LNCaP clone FGC (cell line): ENCODE measurements at regions not wholly inside any gene's neighbourhood (a gene's known extent, or its start where the extent isn't known, plus 50 kb on each side); places are given as distances from the start of the nearest gene placed in this dataset.

Experiments used
- DNase-seq: peaks from one replicate; pipeline ENCODE4 v3.0.0-alpha.2; 2011; ENCODE audit warnings: low read depth
- H3K4me3 ChIP-seq: 2 replicates; pipeline ENCODE4 v1.5.1; 2011; ENCODE audit warnings: mild to moderate bottlenecking, low read depth, low read length, control low read depth
- TF ChIP-seq, protein P1 (sequence below): IDR thresholded peaks from 2 replicates; pipeline ENCODE4 v1.5.1; 2012; ENCODE audit warnings: mild to moderate bottlenecking; ENCODE audit not compliant: control insufficient read depth, insufficient read depth; ENCODE audit errors: extremely low read depth

DNA sequence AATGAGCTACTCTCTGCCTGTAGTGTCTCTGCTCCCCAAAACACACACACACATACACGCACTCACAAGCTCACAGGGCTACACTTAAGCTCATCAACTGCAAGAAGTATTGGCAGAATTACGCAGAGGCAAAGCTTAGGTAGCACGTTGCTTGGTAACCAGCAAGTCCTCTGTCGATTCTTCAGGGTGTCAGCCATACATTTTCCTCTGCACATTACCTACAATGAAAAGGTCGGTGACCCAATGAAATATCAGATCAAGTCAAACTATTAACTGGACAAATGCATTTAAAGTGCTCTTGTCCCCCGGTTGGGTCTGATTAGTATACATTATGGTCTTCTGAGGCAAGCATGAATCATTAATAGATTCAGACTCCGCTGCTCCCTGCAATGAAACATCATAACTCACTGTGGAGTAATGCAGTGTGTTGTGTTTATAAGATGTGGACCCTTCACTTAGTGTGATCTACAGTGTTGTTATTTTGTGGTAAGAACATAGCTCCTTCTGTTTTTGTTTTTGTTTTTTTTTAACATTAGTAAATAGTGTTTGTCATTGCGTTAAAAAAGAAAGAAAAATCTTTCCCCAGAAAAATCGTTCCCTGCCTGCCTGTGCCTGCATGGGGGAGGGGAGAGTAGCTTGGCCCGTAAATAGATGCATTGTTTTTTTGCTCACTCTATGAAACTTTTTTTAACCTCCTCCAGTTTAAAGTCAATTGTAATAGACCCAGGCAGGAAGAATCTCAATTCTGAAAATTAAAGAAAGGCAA is 325.5 kb downstream of the SFMBT2 start:
- TF ChIP-seq, protein P1, sequence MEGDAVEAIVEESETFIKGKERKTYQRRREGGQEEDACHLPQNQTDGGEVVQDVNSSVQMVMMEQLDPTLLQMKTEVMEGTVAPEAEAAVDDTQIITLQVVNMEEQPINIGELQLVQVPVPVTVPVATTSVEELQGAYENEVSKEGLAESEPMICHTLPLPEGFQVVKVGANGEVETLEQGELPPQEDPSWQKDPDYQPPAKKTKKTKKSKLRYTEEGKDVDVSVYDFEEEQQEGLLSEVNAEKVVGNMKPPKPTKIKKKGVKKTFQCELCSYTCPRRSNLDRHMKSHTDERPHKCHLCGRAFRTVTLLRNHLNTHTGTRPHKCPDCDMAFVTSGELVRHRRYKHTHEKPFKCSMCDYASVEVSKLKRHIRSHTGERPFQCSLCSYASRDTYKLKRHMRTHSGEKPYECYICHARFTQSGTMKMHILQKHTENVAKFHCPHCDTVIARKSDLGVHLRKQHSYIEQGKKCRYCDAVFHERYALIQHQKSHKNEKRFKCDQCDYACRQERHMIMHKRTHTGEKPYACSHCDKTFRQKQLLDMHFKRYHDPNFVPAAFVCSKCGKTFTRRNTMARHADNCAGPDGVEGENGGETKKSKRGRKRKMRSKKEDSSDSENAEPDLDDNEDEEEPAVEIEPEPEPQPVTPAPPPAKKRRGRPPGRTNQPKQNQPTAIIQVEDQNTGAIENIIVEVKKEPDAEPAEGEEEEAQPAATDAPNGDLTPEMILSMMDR, result no peak
- no peak for DNase-seq
- H3K4me3 ChIP-seq, result no peak overlapping the region

DNA sequence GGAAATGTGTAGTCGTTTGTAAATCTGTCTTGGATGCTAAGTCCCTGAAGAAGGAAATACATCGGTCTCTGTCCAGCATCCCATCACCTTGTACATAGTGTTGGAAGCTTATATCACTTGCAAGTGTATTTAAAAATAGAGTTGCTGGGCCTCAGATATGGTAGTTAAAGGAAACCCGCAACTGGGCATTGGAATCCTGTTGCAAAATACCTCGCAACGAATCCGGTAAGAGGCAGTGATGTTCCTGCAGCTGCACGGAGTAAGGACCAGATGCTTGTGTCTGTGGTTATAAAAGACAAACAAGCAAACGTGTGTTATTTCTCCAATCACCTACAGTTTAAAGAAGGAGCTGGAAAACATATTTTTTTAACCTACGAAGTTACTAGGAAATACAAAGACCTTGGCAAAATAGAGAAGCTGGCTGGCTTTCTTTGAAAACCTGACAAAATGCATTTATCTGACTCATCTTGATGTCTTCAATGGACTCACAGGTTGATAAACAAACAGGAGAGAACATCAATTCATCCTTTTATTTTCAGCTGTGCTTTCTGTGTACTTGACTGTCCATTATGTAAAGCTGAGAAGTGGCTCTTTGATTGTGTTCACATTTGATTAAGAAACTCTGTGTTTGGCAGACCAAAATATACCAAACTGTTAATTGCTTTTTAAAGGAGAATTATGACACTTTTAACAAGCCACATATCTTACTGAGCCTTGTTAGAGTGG is 326.4 kb downstream of the SFMBT2 start:
- DNase-seq, result peak; percentile 26
- no peak overlapping the region for H3K4me3 ChIP-seq

DNA sequence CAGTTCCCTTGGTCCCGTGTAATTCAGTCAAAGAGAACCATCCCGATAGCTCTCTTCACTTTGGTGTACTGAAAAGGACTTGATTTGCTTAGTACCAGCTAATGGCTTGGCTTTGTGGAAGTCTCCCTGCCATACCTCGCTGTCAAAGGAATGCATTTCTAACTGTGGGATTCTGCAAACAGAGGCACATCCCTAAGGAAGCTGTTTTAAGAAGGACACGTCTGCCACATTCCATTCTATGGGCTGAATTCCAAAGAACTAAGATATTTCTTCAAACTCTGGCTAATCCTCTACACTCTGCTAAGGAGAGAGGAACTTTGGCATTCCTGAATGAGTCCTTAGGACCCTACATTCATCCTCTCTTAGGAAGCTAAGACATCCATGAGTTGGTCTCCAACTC is 327.9 kb downstream of the SFMBT2 start:
- no peak overlapping the region for H3K4me3 ChIP-seq
- TF ChIP-seq, protein P1, result no peak
- DNase-seq, result no peak

More for the DNA sequence above, 326.4 kb downstream of the SFMBT2 start:
- TF ChIP-seq, protein P1, result no peak

DNA sequence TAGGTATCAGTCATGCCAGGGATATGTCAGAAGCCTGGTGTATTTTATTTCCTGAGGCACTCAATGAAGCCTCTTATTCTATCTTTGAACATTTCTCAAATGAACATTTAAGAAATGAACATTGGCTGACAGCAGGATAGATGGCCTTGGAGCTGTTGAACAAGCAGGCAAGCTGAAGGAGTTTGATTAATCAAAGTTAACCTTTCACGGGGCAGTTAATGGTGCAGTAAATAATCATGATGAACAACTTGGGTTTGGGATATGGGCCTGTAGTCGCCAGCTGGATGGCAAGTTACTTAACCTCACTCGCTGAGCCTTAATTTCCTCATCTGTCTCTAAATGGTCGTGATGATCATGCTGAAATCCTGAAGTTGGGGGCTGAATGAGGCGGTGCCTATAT is 333.0 kb downstream of the SFMBT2 start:
- DNase-seq, result no peak
- TF ChIP-seq, protein P1, result no peak
- H3K4me3 ChIP-seq, result no peak overlapping the region

DNA sequence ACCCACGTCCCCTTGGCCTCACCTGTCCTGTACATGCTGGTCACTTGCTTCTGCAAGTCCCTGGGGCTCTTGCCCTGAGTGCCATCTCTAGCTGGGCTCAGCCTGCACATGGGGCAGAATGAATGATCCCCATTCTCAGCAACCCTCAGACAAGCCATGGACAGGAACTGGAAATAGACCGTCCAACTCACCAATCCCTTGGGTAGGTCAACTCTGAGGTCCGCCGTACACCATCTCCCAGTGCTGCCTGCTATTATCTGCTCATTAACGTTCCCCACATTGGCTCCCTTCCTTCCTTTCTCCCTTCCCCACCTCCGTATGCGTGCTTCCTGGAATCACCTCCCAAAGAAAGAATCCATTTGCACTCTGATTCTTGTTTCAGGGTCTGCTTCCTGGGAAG is 335.0 kb downstream of the SFMBT2 start:
- H3K4me3 ChIP-seq, result no peak overlapping the region
- no peak for DNase-seq
- TF ChIP-seq, protein P1, result no peak

DNA sequence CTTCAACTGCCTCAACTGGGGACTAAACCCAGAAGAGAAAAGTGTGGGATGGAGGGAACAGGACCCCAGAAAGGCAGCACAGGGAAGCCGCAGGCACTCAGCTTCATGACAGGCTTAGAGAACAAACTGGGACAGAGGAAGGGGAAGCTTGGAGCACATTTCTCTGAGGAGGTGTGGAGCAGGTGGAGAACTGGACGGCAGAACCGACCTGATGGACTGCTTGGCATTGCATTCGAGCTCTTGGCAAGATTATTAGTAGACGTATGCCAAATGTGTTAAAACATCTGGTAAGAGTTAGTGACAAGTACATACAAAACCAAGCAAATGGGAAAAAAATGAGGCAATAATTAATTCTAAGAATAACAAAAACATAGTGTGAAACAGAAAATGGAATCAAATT is 335.7 kb downstream of the SFMBT2 start:
- TF ChIP-seq, protein P1, result no peak
- no peak for DNase-seq
- no peak overlapping the region for H3K4me3 ChIP-seq

DNA sequence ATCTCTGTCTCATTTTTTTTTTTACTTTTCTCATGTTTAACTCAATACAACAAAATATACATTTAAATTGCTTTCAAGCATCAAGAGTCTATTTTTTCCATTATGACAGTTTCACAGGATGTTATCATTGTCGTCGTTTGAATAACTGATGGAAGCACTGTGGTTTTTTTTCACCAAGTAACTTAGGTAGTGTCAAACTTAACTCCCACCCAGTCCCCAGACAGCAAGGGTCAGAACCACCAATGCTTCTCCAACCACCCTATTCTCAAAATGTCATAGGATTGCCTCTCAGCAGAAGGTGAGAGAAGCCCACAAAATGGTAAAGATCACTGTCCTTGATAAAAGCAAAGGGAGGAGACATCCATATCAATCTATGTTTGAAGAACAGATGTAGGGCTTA is 339.4 kb downstream of the SFMBT2 start:
- no peak overlapping the region for H3K4me3 ChIP-seq
- DNase-seq, result no peak
- TF ChIP-seq, protein P1, result no peak
